OCI-LY1 (cell line): ENCODE measurements at regions not wholly inside any gene's neighbourhood (a gene's known extent, or its start where the extent isn't known, plus 50 kb on each side); places are given as distances from the start of the nearest gene placed in this dataset.

Source experiments
- H2AFZ ChIP-seq: fragments of 200-600 bp; sonication (generic), shearing (Covaris generic); 2 replicates; pipeline ENCODE4 v1.6.0; 2014; ENCODE audit warnings: antibody characterized with exemption, mild to moderate bottlenecking, low read length
- H3F3A ChIP-seq: fragments of 200-600 bp; sonication (generic), shearing (Covaris generic); 2 replicates; pipeline ENCODE4 v1.6.0; 2014; ENCODE audit warnings: mild to moderate bottlenecking, antibody characterized with exemption, low read length, moderate library complexity; ENCODE audit not compliant: insufficient read depth
- H3K27ac ChIP-seq: fragments of 200-600 bp; sonication (generic); 2 replicates; pipeline ENCODE4 v1.5.1; 2014; ENCODE audit warnings: low read length, mixed run types, mild to moderate bottlenecking, low read depth; ENCODE audit not compliant: poor library complexity, severe bottlenecking
- H3K27me3 ChIP-seq: fragments of 200-600 bp; sonication (generic); 2 replicates; pipeline ENCODE4 v1.6.0; 2014; ENCODE audit warnings: antibody characterized with exemption, mild to moderate bottlenecking, low read length, moderate library complexity; ENCODE audit not compliant: insufficient read depth
- H3K36me3 ChIP-seq: fragments of 200-600 bp; sonication (generic); 2 replicates; pipeline ENCODE4 v1.6.1; 2014; ENCODE audit warnings: mild to moderate bottlenecking, antibody characterized with exemption, low read length, moderate library complexity, mixed read lengths; ENCODE audit not compliant: insufficient read depth
- H3K4me1 ChIP-seq: fragments of 200-600 bp; sonication (generic); 2 replicates; pipeline ENCODE4 v1.5.1; 2014; ENCODE audit warnings: mild to moderate bottlenecking, low read length, moderate library complexity; ENCODE audit not compliant: insufficient read depth, severe bottlenecking
- H3K4me2 ChIP-seq: fragments of 200-600 bp; sonication (generic), shearing (Covaris generic); 2 replicates; pipeline ENCODE4 v1.6.1; 2014; ENCODE audit warnings: low read length
- H3K4me3 ChIP-seq: fragments of 200-600 bp; sonication (generic); 2 replicates; pipeline ENCODE4 v1.5.1; 2014; ENCODE audit warnings: low read length, low read depth, mild to moderate bottlenecking, mixed read lengths; ENCODE audit not compliant: poor library complexity, severe bottlenecking
- H3K79me2 ChIP-seq: fragments of 200-600 bp; shearing (Covaris generic); 2 replicates; pipeline ENCODE4 v1.6.1; 2016; ENCODE audit warnings: mixed run types, low read length, mixed read lengths; ENCODE audit not compliant: insufficient read depth
- H3K9ac ChIP-seq: fragments of 200-600 bp; sonication (generic), shearing (Covaris generic); 2 replicates; pipeline ENCODE4 v1.6.1; 2014; ENCODE audit warnings: mild to moderate bottlenecking, low read length, mixed read lengths
- H3K9me2 ChIP-seq: fragments of 200-600 bp; sonication (generic), shearing (Covaris generic); 2 replicates; pipeline ENCODE4 v1.6.1; 2014; ENCODE audit warnings: low read depth, mild to moderate bottlenecking, low read length, mixed read lengths
- H3K9me3 ChIP-seq: fragments of 200-600 bp; shearing (Covaris generic); 2 replicates; pipeline ENCODE4 v1.6.1; 2014; ENCODE audit warnings: low read length, mixed read lengths
- H4K20me1 ChIP-seq: fragments of 200-600 bp; sonication (generic), shearing (Covaris generic); 2 replicates; pipeline ENCODE4 v1.6.0; 2016; ENCODE audit warnings: mild to moderate bottlenecking, low read length; ENCODE audit not compliant: insufficient read depth
- EZH2 ChIP-seq: fragments of 200-600 bp; sonication (generic), shearing (Covaris generic); IDR thresholded peaks from 2 replicates; pipeline ENCODE4 v1.8.0; 2017; ENCODE audit warnings: borderline replicate concordance, mixed run types, mild to moderate bottlenecking, antibody characterized with exemption, low read length, moderate library complexity, mixed read lengths
- TF ChIP-seq, protein P1 (sequence below): fragments of 200-600 bp; sonication (generic), shearing (Covaris generic); IDR thresholded peaks from 2 replicates; pipeline ENCODE4 v1.5.1; 2017; ENCODE audit warnings: mild to moderate bottlenecking, antibody characterized with exemption, low read length, moderate library complexity, mixed read lengths

DNA sequence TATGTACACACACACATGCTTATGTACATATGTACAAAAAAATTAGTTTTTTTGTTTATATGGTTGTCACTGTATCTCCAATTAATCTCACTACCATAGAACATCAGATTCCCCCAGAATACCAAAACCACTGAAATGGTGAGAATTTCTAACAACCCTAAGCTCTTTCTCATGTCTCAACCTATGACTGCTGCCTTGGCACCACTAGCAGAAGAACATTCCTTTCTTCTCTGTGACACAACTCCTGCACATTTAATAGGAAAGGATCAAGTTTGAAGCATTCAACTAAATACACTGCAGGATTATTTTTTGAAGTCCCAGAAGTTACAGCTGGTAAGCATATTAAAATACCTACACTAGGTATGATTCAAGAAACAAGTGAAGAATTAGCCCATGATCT lies 109.6 kb downstream of the FAM174B start:
- Histone ChIP-seq H3K4me2 (no peak overlapping the region), H3K4me1 (no peaks in the 10 kb centered on the region), H3K9me3 (no peaks in the 10 kb centered on the region), H3K4me3 (no peak overlapping the region), H3K36me3 (no peaks in the 10 kb centered on the region), H4K20me1 (no peaks in the 10 kb centered on the region), H3K27ac (no peak overlapping the region), H3K9me2 (no peaks in the 10 kb centered on the region), H3F3A (no peaks in the 10 kb centered on the region), H3K27me3 (no peaks in the 10 kb centered on the region), H3K9ac (no peak overlapping the region), H2AFZ (no peak overlapping the region), H3K79me2 (no peaks in the 10 kb centered on the region)
- TF ChIP-seq, protein P1, sequence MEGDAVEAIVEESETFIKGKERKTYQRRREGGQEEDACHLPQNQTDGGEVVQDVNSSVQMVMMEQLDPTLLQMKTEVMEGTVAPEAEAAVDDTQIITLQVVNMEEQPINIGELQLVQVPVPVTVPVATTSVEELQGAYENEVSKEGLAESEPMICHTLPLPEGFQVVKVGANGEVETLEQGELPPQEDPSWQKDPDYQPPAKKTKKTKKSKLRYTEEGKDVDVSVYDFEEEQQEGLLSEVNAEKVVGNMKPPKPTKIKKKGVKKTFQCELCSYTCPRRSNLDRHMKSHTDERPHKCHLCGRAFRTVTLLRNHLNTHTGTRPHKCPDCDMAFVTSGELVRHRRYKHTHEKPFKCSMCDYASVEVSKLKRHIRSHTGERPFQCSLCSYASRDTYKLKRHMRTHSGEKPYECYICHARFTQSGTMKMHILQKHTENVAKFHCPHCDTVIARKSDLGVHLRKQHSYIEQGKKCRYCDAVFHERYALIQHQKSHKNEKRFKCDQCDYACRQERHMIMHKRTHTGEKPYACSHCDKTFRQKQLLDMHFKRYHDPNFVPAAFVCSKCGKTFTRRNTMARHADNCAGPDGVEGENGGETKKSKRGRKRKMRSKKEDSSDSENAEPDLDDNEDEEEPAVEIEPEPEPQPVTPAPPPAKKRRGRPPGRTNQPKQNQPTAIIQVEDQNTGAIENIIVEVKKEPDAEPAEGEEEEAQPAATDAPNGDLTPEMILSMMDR: no peak
- no peak for TF ChIP-seq EZH2

DNA sequence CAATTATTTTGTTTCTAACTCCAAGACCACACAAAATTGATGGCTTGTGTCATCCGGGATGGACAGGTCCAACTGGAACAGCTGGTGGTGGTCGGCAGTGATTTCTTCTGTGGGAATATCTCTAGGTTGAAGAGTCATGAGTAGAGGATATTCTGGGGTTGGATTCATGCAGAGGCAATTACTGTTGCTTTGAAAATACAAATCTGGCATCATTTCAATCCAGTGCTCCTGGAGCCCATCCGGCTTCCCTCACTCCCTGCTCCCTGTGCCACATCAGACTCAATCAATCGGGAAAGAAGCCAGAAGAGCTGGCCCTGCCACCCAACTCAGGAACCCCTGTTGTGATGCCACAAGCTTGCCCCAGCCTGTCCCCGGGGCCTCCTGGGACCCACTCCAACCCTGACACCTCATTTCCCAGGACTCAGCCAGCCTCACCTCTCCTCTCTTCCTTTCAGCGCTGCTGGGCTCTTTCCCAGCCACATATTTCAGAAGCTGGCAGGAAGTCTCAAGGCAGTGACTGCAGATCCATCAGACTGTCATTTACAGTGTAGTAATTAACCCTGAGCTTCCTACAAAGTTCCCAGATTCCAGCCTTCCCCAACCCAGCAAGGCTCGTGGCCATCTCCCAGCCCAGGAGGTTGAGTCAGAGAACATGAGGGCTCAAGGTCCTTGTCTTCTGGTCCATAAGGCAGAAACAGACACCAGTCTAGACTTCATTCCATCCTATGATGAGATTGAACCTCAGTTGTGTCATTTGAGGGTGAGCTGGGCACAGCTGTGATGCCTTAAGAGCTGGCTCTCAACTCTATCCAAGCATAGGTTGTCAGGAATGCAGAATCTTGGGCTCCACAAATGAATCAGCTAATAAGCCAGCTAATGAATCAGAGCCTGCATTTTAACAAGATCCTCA lies 114.0 kb downstream of the FAM174B start:
- Histone ChIP-seq H3F3A (no peaks in the 10 kb centered on the region), H2AFZ (no peak overlapping the region), H3K9me2 (no peaks in the 10 kb centered on the region), H3K4me2 (no peak overlapping the region), H4K20me1 (no peaks in the 10 kb centered on the region), H3K27ac (no peak overlapping the region), H3K9me3 (no peaks in the 10 kb centered on the region), H3K4me1 (no peaks in the 10 kb centered on the region), H3K9ac (no peak overlapping the region), H3K4me3 (no peak overlapping the region), H3K36me3 (no peaks in the 10 kb centered on the region), H3K79me2 (no peaks in the 10 kb centered on the region), H3K27me3 (no peaks in the 10 kb centered on the region)
- TF ChIP-seq EZH2: no peak
- TF ChIP-seq, protein P1: no peak

DNA sequence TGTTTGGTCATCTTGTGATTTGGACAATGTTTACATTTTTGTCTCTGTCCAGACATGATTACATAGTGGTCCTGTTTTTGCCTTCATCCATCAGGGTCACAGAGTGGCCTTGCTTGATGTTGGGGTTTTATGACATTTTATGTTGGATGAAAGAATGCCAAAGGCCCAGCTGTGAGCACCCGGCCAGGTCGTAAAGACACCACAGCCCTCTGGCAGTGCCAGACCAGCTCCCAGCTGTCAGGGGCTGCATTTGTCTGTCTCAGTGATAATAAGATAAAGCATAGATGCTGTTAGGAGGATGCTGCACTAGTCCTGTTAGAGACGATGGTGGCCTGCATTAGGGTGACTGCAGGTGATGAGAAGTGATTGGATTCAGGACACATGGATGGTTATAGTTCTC lies 117.5 kb downstream of the FAM174B start:
- Histone ChIP-seq H3K9ac (no peak overlapping the region), H3K9me3 (no peaks in the 10 kb centered on the region), H3K27me3 (peaks cover 3% of the 10 kb centered on the region; the same call in 1 of the 2 replicates), H3K4me1 (no peaks in the 10 kb centered on the region), H3K36me3 (no peaks in the 10 kb centered on the region), H3K79me2 (no peaks in the 10 kb centered on the region), H3K27ac (no peak overlapping the region), H3K4me3 (no peak overlapping the region), H2AFZ (no peak overlapping the region), H3K4me2 (no peak overlapping the region), H3K9me2 (no peaks in the 10 kb centered on the region), H3F3A (no peaks in the 10 kb centered on the region), H4K20me1 (no peaks in the 10 kb centered on the region)
- TF ChIP-seq EZH2: no peak
- TF ChIP-seq, protein P1: no peak
